Loucy (cell line): ENCODE measurements at regions not wholly inside any gene's neighbourhood (a gene's known extent, or its start where the extent isn't known, plus 50 kb on each side); places are given as distances from the start of the nearest gene placed in this dataset.

ENCODE experiments used
- CTCF ChIP-seq: fragments of 200-600 bp; sonication (generic); conservative IDR thresholded peaks from 2 replicates; pipeline ENCODE4 v1.5.1; 2014; ENCODE audit warnings: mild to moderate bottlenecking, antibody characterized with exemption, low read length
- EZH2phosphoT487 ChIP-seq: fragments of 200-600 bp; IDR thresholded peaks from 2 replicates; pipeline ENCODE4 v1.6.1; 2018; ENCODE audit warnings: antibody characterized with exemption, mild to moderate bottlenecking, moderate library complexity, borderline replicate concordance

GRCh38 chr10:106424981-106425380 lies 739.5 kb downstream of the SORCS1 start:
- TF ChIP-seq CTCF (no peak), EZH2phosphoT487 (no peak)
